HCT116 (cell line): ENCODE measurements at regions not wholly inside any gene's neighbourhood (a gene's known extent, or its start where the extent isn't known, plus 50 kb on each side); places are given as distances from the start of the nearest gene placed in this dataset.

Experiments
- CBX3 ChIP-seq: IDR thresholded peaks from 2 replicates; pipeline ENCODE4 v1.6.1; 2012; ENCODE audit warnings: low read depth
- EGR1 ChIP-seq: IDR thresholded peaks from 2 replicates; pipeline ENCODE4 v1.6.1; 2012; ENCODE audit warnings: low read depth
- TCF7L2 ChIP-seq: IDR thresholded peaks from 2 replicates; pipeline ENCODE4 v1.7.0; 2011; ENCODE audit warnings: borderline replicate concordance, inconsistent platforms; ENCODE audit not compliant: insufficient read depth, insufficient read length; ENCODE audit errors: extremely low read depth
- ZNF274 ChIP-seq: fragments of 200-500 bp; sonication (Bioruptor generic); IDR thresholded peaks from 2 replicates; pipeline ENCODE4 v1.6.1; 2014; ENCODE audit warnings: mild to moderate bottlenecking, low read depth, low read length, inconsistent platforms
- TF ChIP-seq, protein P1 (sequence below), 3 experiments: fragments of 200-600 bp in 1 of 3; sonication (generic) in 1 of 3; IDR thresholded peaks in 2 of 3; conservative IDR thresholded peaks in 1 of 3; 2 replicates each; pipeline ENCODE4 v1.5.1; 2012 to 2017; ENCODE audit warnings: low read depth in 2 of 3, low read length in 2 of 3, antibody characterized with exemption in 1 of 3, borderline replicate concordance in 1 of 3, control low read depth in 1 of 3, mild to moderate bottlenecking in 1 of 3, mixed read lengths in 1 of 3, mixed run types in 1 of 3, moderate library complexity in 1 of 3; ENCODE audit not compliant: insufficient read depth in 1 of 3

DNA sequence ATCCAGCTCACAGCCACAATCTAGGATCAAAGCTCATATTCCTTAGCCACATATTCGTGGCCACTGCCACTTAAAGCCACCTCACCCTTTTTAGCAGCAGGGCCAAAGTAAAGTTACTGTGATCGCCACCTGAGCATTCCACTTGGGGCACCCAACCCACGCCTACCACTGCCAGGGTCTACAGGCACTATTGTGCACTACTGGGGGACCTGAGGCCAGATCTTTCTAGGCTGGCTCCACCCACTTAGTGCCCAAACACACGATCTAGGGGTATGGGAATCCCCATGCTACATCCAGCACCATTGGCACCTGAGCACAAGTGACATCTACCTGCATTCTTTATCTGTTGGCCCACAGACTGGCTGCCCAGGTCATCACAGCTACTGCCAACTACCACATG is 517.9 kb upstream of the PRR20A start:
- TF ChIP-seq CBX3 (no peak), EGR1 (no peak), ZNF274 (no peak), TCF7L2 (no peak)
- TF ChIP-seq, protein P1, sequence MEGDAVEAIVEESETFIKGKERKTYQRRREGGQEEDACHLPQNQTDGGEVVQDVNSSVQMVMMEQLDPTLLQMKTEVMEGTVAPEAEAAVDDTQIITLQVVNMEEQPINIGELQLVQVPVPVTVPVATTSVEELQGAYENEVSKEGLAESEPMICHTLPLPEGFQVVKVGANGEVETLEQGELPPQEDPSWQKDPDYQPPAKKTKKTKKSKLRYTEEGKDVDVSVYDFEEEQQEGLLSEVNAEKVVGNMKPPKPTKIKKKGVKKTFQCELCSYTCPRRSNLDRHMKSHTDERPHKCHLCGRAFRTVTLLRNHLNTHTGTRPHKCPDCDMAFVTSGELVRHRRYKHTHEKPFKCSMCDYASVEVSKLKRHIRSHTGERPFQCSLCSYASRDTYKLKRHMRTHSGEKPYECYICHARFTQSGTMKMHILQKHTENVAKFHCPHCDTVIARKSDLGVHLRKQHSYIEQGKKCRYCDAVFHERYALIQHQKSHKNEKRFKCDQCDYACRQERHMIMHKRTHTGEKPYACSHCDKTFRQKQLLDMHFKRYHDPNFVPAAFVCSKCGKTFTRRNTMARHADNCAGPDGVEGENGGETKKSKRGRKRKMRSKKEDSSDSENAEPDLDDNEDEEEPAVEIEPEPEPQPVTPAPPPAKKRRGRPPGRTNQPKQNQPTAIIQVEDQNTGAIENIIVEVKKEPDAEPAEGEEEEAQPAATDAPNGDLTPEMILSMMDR (IDR thresholded peaks at IDR 0.05 in 2 of 3, conservative IDR thresholded peaks at IDR 0.05 in 1 of 3; ENCODE audit: borderline replicate concordance in 1 of 3, insufficient read depth in 1 of 3, low read depth in 2 of 3, low read length in 2 of 3), result no peak
